ENCODE measurements at regions not wholly inside any gene's neighbourhood (a gene's known extent, or its start where the extent isn't known, plus 50 kb on each side); places are given as distances from the start of the nearest gene placed in this dataset.

- H3K9ac ChIP-seq, result no peak overlapping the region
- no peak overlapping the region for H3K4me2 ChIP-seq
- no peak overlapping the region for H3K4me3 ChIP-seq
- no peaks in the 10 kb centered on the region for H3K9me3 ChIP-seq
- no peak overlapping the region for H3K27ac ChIP-seq
- H4K20me1 ChIP-seq, result no peaks in the 10 kb centered on the region
- no peaks in the 10 kb centered on the region for H3K4me1 ChIP-seq
- H3K27me3 ChIP-seq, result no peaks in the 10 kb centered on the region
- TF ChIP-seq Cebpa-rat (IDR thresholded peaks at IDR 0.05), result no peak
- no peaks in the 10 kb centered on the region for H3K36me3 ChIP-seq
These were observed 90.9 kb upstream of the LGSN start for GRCh38 chr6:63410435-63411426.

- TF ChIP-seq Cebpa-rat (IDR thresholded peaks at IDR 0.05), result no peak
- H3K4me1 ChIP-seq, result no peaks in the 10 kb centered on the region
- no peak overlapping the region for H3K9ac ChIP-seq
- H3K27ac ChIP-seq, result no peak overlapping the region
- H3K9me3 ChIP-seq, result no peaks in the 10 kb centered on the region
- no peaks in the 10 kb centered on the region for H4K20me1 ChIP-seq
- H3K27me3 ChIP-seq, result no peaks in the 10 kb centered on the region
- no peak overlapping the region for H3K4me2 ChIP-seq
- H3K4me3 ChIP-seq, result no peak overlapping the region
- H3K36me3 ChIP-seq, result no peaks in the 10 kb centered on the region
These were observed 95.5 kb upstream of the LGSN start for GRCh38 chr6:63415286-63415685.

GRCh38 chr6:63418741-63419140, 99.0 kb upstream of the LGSN start:
- Histone ChIP-seq H3K27ac (no peak overlapping the region), H3K9me3 (peaks cover 3% of the 10 kb centered on the region; the same call in 1 of the 2 replicates), H3K4me2 (no peak overlapping the region), H3K4me3 (no peak overlapping the region), H3K36me3 (no peaks in the 10 kb centered on the region), H3K9ac (no peak overlapping the region), H3K4me1 (no peaks in the 10 kb centered on the region), H3K27me3 (no peaks in the 10 kb centered on the region), H4K20me1 (no peaks in the 10 kb centered on the region)
- TF ChIP-seq Cebpa-rat (IDR thresholded peaks at IDR 0.05), result no peak

- H3K9ac ChIP-seq, result no peak overlapping the region
- no peak overlapping the region for H3K4me2 ChIP-seq
- H3K27me3 ChIP-seq, result no peaks in the 10 kb centered on the region
- no peak for TF ChIP-seq Cebpa-rat (IDR thresholded peaks at IDR 0.05)
- H3K4me3 ChIP-seq, result no peak overlapping the region
- H3K36me3 ChIP-seq, result no peaks in the 10 kb centered on the region
- no peaks in the 10 kb centered on the region for H4K20me1 ChIP-seq
- H3K4me1 ChIP-seq, result no peaks in the 10 kb centered on the region
- no peak overlapping the region for H3K27ac ChIP-seq
- peaks cover 3% of the 10 kb centered on the region; the same call in 1 of the 2 replicates for H3K9me3 ChIP-seq
These were observed 104.9 kb upstream of the LGSN start for GRCh38 chr6:63424636-63425035.

GRCh38 chr6:63425493-63425892, 105.7 kb upstream of the LGSN start:
- Histone ChIP-seq H3K9ac (no peak overlapping the region), H4K20me1 (no peaks in the 10 kb centered on the region), H3K4me2 (no peak overlapping the region), H3K36me3 (no peaks in the 10 kb centered on the region), H3K4me1 (no peaks in the 10 kb centered on the region), H3K9me3 (peaks cover 3% of the 10 kb centered on the region; the same call in 1 of the 2 replicates), H3K4me3 (no peak overlapping the region), H3K27ac (no peak overlapping the region), H3K27me3 (no peaks in the 10 kb centered on the region)
- no peak for TF ChIP-seq Cebpa-rat (IDR thresholded peaks at IDR 0.05)

GRCh38 chr6:63426844-63427243, 107.1 kb upstream of the LGSN start:
- Histone ChIP-seq H3K27ac (no peak overlapping the region), H4K20me1 (no peaks in the 10 kb centered on the region), H3K4me2 (no peak overlapping the region), H3K9me3 (peaks cover 3% of the 10 kb centered on the region; the same call in 1 of the 2 replicates), H3K27me3 (no peaks in the 10 kb centered on the region), H3K36me3 (no peaks in the 10 kb centered on the region), H3K9ac (no peak overlapping the region), H3K4me1 (no peaks in the 10 kb centered on the region), H3K4me3 (no peak overlapping the region)
- no peak for TF ChIP-seq Cebpa-rat (IDR thresholded peaks at IDR 0.05)

GRCh38 chr6:63427951-63428350, 108.2 kb upstream of the LGSN start:
- no peaks in the 10 kb centered on the region; the same call in 1 of the 2 replicates for H3K9me3 ChIP-seq
- H3K36me3 ChIP-seq, result no peaks in the 10 kb centered on the region
- H3K4me3 ChIP-seq, result no peak overlapping the region
- no peaks in the 10 kb centered on the region for H3K4me1 ChIP-seq
- H3K4me2 ChIP-seq, result no peak overlapping the region
- no peak for TF ChIP-seq Cebpa-rat (IDR thresholded peaks at IDR 0.05)
- no peaks in the 10 kb centered on the region for H3K27me3 ChIP-seq
- H3K9ac ChIP-seq, result no peak overlapping the region
- no peaks in the 10 kb centered on the region for H4K20me1 ChIP-seq
- H3K27ac ChIP-seq, result no peak overlapping the region

- H3K9ac ChIP-seq, result no peak overlapping the region
- no peaks in the 10 kb centered on the region for H3K36me3 ChIP-seq
- H3K4me2 ChIP-seq, result no peak overlapping the region
- H3K27me3 ChIP-seq, result no peaks in the 10 kb centered on the region
- no peak overlapping the region for H3K4me3 ChIP-seq
- H3K9me3 ChIP-seq, result no peaks in the 10 kb centered on the region
- no peak overlapping the region for H3K27ac ChIP-seq
- no peaks in the 10 kb centered on the region for H3K4me1 ChIP-seq
- no peak for TF ChIP-seq Cebpa-rat (IDR thresholded peaks at IDR 0.05)
- H4K20me1 ChIP-seq, result no peaks in the 10 kb centered on the region
These were observed 111.3 kb upstream of the LGSN start for GRCh38 chr6:63430985-63431519.

GRCh38 chr6:63434943-63435342, 115.2 kb upstream of the LGSN start:
- no peaks in the 10 kb centered on the region for H3K4me1 ChIP-seq
- H3K9ac ChIP-seq, result no peak overlapping the region
- no peak overlapping the region for H3K4me2 ChIP-seq
- H3K4me3 ChIP-seq, result no peak overlapping the region
- H3K9me3 ChIP-seq, result no peaks in the 10 kb centered on the region
- TF ChIP-seq Cebpa-rat (IDR thresholded peaks at IDR 0.05), result no peak
- no peaks in the 10 kb centered on the region for H3K27me3 ChIP-seq
- no peaks in the 10 kb centered on the region for H3K36me3 ChIP-seq
- H3K27ac ChIP-seq, result no peak overlapping the region
- no peaks in the 10 kb centered on the region for H4K20me1 ChIP-seq

GRCh38 chr6:63436356-63436755, 116.6 kb upstream of the LGSN start:
- H4K20me1 ChIP-seq, result no peaks in the 10 kb centered on the region
- no peaks in the 10 kb centered on the region for H3K9me3 ChIP-seq
- H3K27me3 ChIP-seq, result no peaks in the 10 kb centered on the region
- H3K4me3 ChIP-seq, result no peak overlapping the region
- H3K36me3 ChIP-seq, result no peaks in the 10 kb centered on the region
- no peak overlapping the region for H3K27ac ChIP-seq
- no peak for TF ChIP-seq Cebpa-rat (IDR thresholded peaks at IDR 0.05)
- H3K4me2 ChIP-seq, result no peak overlapping the region
- no peaks in the 10 kb centered on the region for H3K4me1 ChIP-seq
- H3K9ac ChIP-seq, result no peak overlapping the region

Measured in BLaER1 (cell line).